NK-92 (cell line): ENCODE measurements at regions not wholly inside any gene's neighbourhood (a gene's known extent, or its start where the extent isn't known, plus 50 kb on each side); places are given as distances from the start of the nearest gene placed in this dataset.

Source experiments
- DNase-seq: peaks from one replicate; lab custom pipeline; 2025; ENCODE audit not compliant: unreplicated experiment; lab: John Stamatoyannopoulos, UW

DNA sequence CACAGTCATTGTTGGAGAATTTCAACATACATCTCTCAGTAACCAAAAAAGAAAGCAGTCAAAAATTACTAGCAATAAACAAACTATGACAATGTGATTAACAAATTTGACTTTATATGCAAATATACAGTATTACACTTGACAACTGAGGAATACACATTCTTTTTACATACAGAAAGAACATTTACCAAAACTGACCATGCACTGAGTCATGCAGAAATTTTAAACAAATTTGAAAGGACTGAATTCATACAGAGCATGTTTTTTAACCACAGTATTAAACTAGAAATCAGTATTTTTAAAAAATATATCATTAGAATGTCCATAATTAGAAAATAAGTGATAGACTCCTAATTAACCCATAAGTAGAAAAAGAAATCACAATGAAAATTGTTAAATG lies 420.1 kb downstream of the TBC1D4 start:
- DNase-seq: no peak

DNA sequence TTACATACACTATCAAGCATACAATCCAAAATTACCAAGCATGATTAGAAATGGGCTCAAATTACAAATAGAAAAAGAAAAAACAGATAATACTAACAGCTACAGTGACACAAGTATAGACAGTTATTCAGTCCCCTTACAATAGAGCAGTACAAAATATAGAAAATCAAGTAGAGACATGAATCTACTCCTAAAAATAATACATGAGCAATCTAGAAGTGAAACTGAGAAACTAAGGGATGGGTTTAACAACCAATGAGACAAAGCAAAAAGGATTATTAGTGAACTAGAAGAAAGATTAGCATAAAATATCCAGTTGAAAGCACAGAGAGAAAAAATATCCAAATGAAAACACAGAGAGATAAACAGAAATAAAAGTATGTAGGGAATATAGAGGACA lies 426.7 kb downstream of the TBC1D4 start:
- no peak for DNase-seq

DNA sequence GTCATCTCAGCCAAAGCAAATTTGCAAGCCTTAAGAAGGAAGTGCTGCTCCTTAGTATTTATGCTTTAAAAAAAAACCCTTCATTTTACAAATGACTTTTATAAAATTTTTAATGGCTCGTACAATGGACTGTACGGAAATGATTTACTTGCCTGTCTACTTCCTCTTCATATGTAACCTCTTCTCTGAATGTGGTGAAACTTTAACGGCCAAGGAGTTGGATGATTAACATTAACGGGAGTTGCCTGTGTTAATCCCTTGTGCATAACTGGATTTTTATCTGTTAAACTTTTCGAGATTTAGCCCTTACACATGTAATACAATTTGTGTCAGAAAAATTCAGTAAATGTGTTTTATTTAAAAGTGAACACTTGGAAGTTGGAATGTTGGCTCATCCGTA lies 429.4 kb downstream of the TBC1D4 start:
- no peak for DNase-seq

DNA sequence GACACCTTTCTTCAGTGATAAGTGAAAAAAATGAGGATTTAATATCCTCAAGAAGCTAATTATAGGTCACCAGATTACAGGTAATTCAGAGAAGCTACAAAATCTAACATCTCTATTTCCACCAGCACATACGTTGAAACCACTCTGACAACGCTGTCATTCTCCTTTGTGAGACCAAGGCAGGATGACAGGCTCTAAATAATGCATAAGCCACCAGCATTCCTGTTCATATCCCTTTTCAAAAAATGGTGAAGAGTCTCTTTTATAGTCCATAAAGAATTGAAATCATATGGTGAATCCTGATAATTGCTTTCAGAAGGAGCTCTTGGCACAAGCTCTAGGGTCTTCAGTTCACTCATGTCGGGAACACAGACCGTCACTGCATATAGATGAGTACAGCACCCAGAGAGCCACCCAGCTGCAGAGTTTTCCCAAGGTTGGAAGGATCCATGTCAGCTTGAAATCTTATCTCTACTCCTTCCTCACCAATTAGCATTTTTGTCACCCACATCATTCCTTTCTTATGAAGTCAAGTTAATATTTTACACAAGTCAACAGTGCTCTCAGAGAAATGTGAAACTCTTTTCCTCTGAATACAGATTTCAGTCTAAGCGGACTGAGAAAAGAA lies 431.4 kb downstream of the TBC1D4 start:
- DNase-seq: no peak

DNA sequence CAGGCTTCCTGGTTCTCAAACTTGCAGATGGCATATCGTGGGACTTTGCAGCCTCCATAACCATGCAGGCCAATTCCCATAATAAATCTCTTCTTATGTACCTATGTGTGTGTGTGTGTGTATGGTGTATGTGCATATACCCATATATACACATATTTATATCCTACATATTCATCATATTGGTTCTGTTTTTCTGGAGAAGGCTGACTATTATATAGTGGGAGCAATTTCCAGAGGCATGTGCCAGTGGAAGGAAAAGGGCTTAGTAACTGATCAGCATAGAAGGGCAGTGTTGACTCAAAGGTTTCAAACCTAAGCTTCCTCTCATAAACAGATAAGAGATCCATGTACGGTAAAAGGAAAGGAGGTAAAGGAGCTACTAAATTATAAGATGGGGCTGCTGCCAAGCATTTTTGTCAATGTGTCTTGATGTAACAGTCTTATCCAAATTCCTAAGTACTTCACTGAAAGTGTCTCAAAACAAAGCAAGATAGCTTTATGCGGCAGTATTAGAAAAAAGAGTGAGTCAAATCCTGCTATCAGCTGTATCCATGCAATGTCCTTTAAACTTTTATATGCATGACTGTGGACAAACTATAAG lies 432.1 kb downstream of the TBC1D4 start:
- no peak for DNase-seq

DNA sequence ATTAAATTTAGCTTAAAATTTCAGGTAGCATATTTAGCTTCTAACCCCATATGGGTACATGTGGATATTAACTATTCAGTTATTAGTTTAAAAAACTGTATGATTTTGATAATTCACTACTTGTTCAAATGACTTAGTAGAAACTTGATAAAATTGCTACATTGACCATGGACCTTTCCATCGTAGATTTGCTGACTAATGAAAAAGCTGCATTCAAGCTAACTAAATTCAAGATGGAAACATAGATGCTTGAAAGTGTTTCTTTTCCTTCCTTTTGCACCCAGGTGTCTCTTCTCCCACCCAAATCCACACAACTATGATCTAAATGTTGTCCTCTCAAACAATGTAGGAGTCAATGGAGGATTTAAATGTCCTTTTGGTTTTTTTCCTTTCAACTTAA lies 439.2 kb downstream of the TBC1D4 start:
- DNase-seq: no peak

DNA sequence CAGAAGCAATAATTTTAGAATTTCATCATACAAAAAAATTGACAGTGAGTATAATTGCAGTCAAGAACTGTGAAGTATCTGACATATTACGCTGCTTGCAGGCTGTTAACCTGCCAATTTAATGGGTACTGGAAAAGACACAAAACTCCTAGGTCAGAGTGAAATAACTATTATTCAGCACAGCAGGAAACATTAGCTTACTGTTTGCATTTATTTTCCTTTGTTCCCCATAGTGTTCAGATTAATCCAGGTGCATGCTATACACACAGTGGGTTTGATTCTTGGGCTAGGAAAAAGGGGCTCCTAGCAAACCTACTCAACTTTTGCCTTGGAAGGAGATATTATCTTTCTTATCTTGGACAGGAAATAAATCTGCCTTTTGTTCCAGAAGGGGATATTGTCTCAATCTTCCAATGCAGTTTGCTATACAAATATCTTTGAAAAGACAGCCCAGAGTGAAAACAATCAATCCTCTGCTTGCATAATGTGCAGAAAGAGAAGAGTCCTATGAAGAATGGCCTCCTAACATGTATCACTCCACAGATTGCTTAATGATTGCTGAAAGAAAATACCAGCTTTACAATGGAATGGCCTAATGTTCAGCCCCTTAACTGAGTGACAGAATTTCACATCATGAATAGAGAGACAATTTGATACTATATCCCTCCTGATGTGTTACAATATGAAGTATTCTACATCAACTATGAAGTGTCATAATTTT lies 443.4 kb downstream of the TBC1D4 start:
- no peak for DNase-seq

DNA sequence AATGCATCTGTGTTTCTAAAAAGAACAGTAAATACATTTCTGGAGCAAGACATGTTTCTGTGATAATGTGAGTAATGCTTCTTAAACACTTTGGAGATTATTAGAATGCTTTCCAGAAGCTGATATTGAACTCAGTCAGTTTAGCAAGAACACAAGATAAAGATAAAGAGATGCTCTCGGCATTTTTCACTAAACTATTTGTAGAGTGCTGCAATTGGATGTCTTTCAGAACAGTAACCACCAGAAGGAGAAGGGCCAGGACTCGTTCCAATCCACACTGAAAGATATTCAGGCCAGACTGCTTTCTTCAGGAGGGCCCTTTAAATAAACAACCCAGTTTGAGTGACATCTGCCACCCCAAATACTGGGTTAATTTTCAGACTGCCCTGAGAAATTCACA lies 456.0 kb downstream of the TBC1D4 start:
- DNase-seq: no peak

DNA sequence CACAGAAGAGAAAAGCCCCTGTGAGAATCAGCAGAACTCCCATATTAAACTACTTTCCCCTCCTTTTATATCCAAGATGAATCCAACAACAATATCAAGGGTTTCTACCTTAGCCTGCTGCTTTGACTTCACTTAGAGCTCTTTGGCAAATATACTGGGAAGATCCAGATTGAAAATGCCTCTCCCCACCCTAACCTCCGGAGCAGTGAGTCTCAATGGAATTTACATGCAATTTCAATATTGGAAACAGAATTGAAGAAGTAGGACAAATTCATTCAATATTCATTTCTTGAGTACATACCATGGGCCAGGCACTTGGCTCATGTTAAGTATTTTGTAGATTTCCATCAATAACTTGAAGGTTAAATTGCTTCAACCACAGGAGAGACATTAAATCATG lies 457.4 kb downstream of the TBC1D4 start:
- DNase-seq: no peak

DNA sequence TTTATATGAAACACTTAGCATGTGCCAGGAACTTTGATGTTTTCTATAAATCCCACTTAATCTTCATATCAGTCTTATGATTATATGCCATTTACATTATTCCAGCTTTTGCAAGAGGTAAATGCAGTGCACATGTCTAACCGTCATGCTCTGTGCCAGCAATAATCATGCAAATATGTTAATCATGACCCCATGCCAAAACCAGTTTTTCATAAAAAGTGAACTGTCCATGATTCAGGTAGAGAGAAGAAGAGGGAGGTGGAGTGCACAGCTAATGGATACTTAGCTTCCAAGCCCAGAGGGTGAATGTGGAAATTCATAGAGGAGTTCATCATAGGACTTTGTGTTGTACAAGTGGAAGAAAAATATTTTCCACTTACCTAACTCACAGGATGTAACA lies 458.4 kb downstream of the TBC1D4 start:
- no peak for DNase-seq

DNA sequence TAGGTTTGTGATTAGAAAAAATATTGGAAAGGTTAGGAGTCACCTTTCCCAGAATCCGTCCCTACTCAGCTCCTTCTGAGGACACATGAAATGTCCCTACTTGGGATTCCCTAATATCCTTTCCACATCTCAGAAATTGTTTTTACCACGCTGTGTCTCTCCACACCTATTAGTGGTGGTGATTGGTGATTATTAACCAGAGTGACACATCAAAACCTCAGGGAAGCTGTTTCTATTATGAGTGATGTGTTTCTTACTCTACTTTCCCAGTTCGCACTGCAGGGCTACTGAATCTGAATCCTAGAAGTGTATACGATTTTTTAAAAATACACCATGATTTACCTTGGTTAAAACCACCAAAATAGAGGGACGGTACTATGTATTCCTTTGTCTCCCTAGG lies 460.8 kb downstream of the TBC1D4 start:
- no peak for DNase-seq

DNA sequence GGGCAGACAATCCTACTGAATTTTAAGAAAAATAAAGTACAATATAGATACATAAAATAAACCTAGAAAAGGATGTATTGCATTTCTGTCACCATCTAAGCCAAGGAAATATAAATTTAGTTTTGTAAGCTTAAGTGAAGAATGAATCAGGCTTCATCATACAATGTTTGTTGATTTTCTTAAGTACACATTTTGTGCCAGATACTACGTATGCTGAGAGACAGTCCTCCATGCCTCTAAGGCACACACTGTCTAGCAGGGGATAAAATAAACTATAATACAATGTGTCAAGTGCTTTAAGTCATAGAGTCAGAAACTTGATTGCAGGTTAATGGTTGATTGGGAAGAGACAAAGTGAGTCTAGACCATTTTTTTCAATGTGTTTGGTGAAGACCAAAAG lies 465.7 kb downstream of the TBC1D4 start:
- DNase-seq: no peak

DNA sequence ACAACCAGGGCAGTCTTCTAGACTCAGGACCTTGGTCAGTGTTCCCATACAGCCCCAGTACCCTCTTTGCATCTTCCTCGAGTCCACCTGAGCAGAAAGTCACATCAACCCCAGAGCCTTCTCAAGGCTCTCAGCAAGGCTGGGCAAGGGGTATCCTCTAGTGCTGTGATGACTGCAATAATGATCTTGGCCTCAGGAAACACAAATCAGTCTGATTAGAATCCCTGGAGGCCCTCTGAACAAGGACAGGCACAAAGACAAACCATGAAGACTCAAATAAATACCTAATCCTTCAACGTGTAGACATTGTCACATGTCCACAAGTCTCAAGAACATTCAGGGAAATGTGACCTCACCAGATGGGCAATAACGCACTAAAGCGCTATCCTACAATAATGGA lies 468.2 kb downstream of the TBC1D4 start:
- no peak for DNase-seq

DNA sequence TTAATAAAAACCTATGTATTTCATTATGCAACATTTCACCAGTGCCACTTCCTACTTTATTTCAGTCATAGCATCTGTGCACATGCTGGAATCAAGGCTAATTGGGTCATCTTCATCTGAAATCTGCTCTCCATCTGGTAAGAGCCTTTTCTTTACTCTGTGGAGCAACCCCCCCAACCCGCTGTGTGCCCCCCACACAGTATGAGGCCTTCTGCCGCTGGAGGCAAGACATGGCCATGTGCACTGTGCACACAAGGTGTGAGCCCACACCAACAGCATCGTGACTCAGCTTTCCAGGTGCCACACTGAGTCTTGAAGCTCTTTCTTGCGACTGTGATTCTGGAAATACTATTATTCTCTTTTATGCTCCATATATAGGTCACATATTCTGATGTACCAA lies 471.0 kb downstream of the TBC1D4 start:
- no peak for DNase-seq

DNA sequence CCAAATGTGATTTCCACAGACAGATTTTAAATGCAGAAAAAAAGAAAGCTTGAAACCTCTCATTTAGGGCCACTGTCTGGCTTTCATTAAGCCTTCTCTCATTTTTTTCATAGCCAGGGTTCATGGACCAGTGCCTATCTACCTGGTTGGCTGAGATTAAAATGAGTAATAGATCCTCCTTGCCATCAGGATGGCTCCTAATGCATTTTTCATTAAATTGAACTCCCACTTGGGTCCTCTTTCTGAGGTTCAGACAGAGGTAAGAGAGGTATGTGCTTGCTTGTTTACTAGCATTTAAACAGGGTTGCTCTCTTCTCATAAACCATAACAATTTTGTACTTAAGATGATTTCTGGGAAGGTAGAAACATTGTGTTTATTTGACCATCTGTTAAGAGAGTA lies 473.0 kb downstream of the TBC1D4 start:
- DNase-seq: no peak

DNA sequence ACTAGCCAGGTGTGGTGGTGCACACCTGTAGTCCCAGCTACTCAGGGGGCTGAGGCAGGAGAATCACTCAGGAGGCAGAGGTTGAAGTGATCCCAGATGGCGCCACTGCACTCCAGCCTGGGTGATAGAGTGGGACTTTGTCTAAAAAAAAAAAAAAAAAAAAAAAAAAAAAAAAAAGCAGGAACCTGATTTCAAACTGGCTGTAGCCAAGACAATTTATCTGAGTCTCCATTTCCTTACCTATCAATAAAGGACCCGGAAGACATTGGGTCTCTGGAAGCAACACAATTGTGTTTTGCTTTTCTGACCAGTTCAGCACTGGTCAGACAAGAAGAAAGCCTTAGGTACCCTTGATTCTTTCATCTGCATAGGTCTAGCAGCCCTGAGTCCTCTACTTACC lies 491.0 kb downstream of the TBC1D4 start:
- no peak for DNase-seq

DNA sequence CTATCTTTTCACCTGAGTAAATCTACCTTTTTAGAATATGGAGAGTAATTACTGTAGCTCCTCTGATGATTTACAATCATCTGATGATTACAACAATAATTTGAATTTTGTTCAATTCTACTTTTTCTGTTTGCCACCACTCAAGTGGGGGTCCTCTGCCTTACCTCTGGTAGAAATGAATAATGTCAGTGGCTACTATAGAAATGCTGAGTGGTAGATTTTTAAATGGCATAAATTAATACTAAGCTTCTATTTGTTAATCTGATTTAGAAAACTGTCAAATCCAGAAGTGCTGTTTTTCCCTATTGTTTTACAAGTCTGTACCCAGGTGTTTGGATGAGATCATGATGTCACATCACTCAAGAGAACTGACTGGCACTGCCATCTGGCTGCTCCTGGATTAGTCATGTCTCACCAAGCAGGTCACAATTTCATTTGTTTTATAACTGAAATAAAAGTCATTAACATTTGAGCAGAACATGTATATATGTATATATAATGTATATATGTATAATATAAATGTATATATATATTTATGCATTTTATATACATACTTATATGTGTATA lies 494.8 kb downstream of the TBC1D4 start:
- no peak for DNase-seq

DNA sequence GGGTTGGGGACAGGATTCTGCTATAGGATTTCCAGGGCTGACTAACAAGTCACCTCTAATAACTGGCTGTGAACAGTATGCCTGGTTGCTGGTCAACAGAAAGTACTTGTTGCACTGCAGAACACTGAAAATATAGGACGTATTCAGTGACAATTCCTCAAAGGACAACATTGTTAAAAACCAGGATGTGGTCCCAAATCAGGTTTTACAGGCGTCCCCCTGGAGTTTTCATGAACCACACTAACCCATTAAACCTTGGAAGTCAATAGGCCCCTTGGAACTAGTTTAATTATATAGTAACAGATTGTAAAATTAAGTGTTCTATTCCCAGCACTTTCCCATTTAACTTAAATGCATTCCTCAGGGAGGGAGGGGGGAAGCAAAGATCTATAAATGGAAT lies 495.4 kb downstream of the TBC1D4 start:
- DNase-seq: no peak

DNA sequence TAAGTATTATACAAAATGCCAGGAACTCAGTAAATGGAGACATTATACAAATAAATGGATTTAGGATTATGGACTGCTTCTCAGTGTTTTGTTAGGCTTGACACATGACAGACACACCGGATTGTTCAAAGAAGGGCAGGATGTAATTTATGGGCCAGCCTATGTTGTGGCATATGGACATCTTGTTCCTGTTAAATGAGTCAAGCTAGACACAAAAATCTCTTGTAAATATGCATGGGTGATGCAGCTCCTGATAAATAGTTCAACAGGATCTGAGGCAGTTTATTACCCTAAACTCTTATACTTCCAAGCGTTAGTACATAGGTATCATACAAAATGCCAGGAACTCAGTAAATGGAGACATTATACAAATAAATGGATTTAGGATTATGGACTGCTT lies 502.3 kb downstream of the TBC1D4 start:
- no peak for DNase-seq

DNA sequence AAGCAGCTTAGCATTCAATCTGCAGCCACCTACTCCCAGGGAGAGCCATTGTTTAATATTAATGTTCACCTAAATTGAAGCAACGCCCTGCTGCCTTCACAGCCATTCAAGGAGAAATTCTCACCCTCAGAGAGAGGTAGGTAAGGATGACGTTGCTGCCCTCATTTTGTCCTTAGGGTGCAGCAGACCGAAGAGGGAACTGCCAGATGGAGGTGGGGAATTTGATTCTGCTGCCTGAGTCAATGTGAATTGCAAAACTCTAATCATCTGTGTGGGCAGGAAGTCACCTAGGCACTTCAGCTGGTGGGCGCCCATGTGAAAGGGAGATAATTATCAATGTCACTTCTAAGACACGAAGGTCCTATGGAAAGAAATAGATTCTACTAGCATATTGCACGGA lies 503.4 kb downstream of the TBC1D4 start:
- no peak for DNase-seq

DNA sequence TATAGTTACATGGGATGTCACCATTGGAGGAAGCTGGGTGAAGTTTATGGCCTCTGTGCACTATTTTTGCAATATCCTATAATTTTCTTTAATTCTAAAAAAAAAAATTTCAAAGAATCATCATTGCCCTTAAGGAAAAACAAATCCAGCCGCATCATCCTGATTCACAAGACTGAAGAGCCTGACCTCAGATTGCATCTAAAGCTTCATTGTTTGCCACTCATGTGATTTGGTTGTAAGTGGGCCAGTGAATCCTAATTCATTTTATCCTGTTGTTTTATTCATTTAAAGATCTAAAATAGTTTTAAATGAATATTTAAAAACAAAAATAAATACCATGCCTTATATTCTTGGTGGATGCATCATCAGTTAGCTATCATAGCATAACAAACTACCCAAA lies 504.5 kb downstream of the TBC1D4 start:
- DNase-seq: no peak

DNA sequence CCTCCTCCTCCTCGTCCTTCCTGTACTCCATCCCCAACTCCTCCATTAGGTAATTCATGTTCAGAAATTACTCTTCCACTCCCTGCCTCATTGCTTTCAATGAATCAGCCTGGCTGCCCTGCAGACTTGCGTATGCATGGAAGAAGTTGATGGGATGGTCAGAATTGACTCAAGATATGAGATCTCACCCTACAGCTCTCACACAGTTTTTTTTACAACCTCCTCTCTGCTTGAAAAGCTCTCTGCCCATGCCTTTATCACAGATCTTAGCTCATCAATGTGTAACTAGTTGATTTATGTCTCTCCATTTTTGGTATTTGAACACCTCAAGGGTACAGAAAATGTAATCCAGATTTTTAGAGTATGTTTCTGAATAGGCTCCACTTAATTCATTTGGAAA lies 506.9 kb downstream of the TBC1D4 start:
- DNase-seq: no peak
